ENCODE measurements at regions not wholly inside any gene's neighbourhood (a gene's known extent, or its start where the extent isn't known, plus 50 kb on each side); places are given as distances from the start of the nearest gene placed in this dataset.

DNA sequence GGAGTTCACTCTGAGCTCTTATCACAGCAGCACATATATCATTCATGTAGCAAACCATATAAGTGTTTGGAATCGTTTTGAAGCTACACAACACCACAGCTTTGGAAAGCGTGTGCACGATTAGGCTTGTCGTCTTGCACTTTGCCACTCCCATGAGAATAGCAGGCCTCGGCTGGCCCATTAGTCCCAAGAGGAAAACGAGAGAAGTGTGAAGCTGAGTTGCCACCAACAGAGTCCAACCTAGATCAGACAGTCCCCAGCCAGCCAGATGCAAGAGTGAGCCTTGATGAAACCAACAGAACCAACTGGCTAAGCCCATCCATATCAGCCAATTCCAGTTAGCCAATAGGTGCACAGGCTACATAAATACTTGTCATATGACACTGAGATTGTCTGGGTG, 238.4 kb downstream of the C1orf94 start:
- H3K36me3 Mint-ChIP-seq (ENCODE audit: insufficient read depth, unreplicated experiment) = peaks cover 6% of the 10 kb centered on the region

DNA sequence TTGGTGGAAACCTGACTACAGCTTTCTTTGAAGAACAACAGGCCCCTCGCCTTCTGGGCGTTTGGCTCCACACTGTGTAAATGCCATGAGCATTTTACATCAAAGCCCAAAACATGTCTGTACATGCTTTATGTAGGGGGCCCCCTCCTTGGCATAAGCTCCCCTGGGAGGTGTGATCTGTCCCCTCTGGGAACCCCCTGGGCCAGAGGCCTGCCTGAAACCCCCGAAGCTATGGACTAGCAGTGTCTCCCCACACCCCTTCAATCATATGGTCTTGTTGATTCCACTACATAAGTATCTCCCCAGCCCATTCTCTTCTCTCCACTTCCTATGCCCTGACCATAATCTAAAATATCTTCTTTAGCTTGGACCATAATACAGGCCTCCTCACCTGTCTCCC, 241.5 kb downstream of the C1orf94 start:
- no peaks in the 10 kb centered on the region for H3K4me1 Mint-ChIP-seq (ENCODE audit: insufficient read depth, unreplicated experiment)
- no peak for DNase-seq (ENCODE audit: unreplicated experiment)
- no peak overlapping the region for H3K27ac Mint-ChIP-seq (ENCODE audit: low read depth, unreplicated experiment)
- H3K9me3 Mint-ChIP-seq (ENCODE audit: unreplicated experiment) = peaks cover 27% of the 10 kb centered on the region
- peaks cover 4% of the 10 kb centered on the region for H3K36me3 Mint-ChIP-seq (ENCODE audit: insufficient read depth, unreplicated experiment)
- POLR2A ChIA-PET = no interaction called here
- CTCF ChIA-PET = no interaction called here
- intact Hi-C loops (cut with micrococcal nuclease) = no loop called here
- no peak overlapping the region for H3K4me3 Mint-ChIP-seq (ENCODE audit: unreplicated experiment)
- no peaks in the 10 kb centered on the region for H3K27me3 Mint-ChIP-seq (ENCODE audit: insufficient read depth, unreplicated experiment)
- TF ChIP-seq, protein P1, sequence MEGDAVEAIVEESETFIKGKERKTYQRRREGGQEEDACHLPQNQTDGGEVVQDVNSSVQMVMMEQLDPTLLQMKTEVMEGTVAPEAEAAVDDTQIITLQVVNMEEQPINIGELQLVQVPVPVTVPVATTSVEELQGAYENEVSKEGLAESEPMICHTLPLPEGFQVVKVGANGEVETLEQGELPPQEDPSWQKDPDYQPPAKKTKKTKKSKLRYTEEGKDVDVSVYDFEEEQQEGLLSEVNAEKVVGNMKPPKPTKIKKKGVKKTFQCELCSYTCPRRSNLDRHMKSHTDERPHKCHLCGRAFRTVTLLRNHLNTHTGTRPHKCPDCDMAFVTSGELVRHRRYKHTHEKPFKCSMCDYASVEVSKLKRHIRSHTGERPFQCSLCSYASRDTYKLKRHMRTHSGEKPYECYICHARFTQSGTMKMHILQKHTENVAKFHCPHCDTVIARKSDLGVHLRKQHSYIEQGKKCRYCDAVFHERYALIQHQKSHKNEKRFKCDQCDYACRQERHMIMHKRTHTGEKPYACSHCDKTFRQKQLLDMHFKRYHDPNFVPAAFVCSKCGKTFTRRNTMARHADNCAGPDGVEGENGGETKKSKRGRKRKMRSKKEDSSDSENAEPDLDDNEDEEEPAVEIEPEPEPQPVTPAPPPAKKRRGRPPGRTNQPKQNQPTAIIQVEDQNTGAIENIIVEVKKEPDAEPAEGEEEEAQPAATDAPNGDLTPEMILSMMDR (IDR thresholded peaks at IDR 0.05; ENCODE audit: unreplicated experiment) = no peak
- BruUV-seq (replicated peaks) = no TSS peak

More for the DNA sequence above, 238.4 kb downstream of the C1orf94 start:
- intact Hi-C loops (cut with micrococcal nuclease) = no loop called here
- no peak overlapping the region for H3K4me3 Mint-ChIP-seq (ENCODE audit: unreplicated experiment)
- CTCF ChIA-PET = interaction anchor here (0.6 to 1.0 kb wide), 2 partner anchors 12 to 18 kb away, joined by 4 to 7 read pairs; no protein-coding TSS in a partner anchor
- peaks cover 27% of the 10 kb centered on the region for H3K9me3 Mint-ChIP-seq (ENCODE audit: unreplicated experiment)
- no peaks in the 10 kb centered on the region for H3K27me3 Mint-ChIP-seq (ENCODE audit: insufficient read depth, unreplicated experiment)
- DNase-seq (ENCODE audit: unreplicated experiment) = no peak
- H3K4me1 Mint-ChIP-seq (ENCODE audit: insufficient read depth, unreplicated experiment) = no peaks in the 10 kb centered on the region
- TF ChIP-seq, protein P1 (IDR thresholded peaks at IDR 0.05; ENCODE audit: unreplicated experiment) = no peak
- no peak overlapping the region for H3K27ac Mint-ChIP-seq (ENCODE audit: low read depth, unreplicated experiment)
- POLR2A ChIA-PET = no interaction called here
- BruUV-seq (replicated peaks) = no TSS peak

DNA sequence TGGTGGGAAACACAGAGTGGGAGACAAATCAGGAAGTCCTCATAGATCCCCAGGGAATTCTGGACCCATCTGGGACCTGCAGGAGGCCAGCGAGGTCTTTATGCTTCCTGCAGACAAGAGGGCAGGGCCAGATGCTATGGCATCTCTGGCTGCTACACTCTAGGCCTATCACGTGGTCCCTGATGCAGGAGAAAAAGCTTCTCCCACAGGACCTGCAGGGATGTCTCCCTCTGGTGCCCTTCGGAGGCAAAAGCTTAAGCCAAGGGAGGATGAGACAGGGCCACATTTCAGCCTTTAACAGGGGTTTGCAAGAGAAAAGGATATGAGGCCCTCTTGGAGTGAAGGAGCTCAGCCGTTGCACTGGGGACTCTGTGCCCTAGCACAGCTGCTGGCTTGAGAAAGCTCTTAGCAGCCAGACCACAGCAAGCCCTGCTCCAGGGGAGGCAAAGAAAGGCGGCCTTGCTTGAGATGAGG, 243.0 kb downstream of the C1orf94 start:
- peaks cover 27% of the 10 kb centered on the region for H3K9me3 Mint-ChIP-seq (ENCODE audit: unreplicated experiment)
- H3K27ac Mint-ChIP-seq (ENCODE audit: low read depth, unreplicated experiment) = no peak overlapping the region
- ChIA-PET CTCF (interaction anchor here (1.1 to 1.3 kb wide), 2 partner anchors 9 to 307 kb away, joined by 3 to 4 read pairs; no protein-coding TSS in a partner anchor), POLR2A (no interaction called here)
- no peaks in the 10 kb centered on the region for H3K4me1 Mint-ChIP-seq (ENCODE audit: insufficient read depth, unreplicated experiment)
- no peak for DNase-seq (ENCODE audit: unreplicated experiment)
- no TSS peak for BruUV-seq (replicated peaks)
- H3K27me3 Mint-ChIP-seq (ENCODE audit: insufficient read depth, unreplicated experiment) = no peaks in the 10 kb centered on the region
- intact Hi-C loops (cut with micrococcal nuclease) = no loop called here
- H3K36me3 Mint-ChIP-seq (ENCODE audit: insufficient read depth, unreplicated experiment) = no peaks in the 10 kb centered on the region
- no peak overlapping the region for H3K4me3 Mint-ChIP-seq (ENCODE audit: unreplicated experiment)
- TF ChIP-seq, protein P1 (IDR thresholded peaks at IDR 0.05; ENCODE audit: unreplicated experiment) = no peak

DNA sequence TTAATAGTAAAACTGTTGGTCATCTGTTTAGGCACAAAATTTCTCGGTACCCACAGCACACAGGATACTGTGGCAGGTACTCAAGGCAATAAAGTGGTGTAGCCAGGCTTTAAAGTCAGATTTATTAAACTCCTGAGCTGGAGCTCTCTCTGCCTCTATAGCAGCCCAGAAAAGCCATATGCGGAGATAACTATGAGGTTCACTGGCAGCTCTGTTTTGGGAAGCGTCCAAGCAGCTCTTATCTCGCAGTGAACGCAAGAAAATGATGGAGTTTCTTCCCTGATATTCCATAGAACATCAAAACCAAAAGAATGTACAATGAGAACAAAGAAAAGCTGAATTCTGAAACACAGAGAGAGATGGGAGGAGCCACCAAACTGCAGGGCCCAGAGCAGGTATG, 248.3 kb downstream of the C1orf94 start:
- intact Hi-C loops (cut with micrococcal nuclease) = no loop called here
- H3K27ac Mint-ChIP-seq (ENCODE audit: low read depth, unreplicated experiment) = no peak overlapping the region

More for the DNA sequence above, 248.3 kb downstream of the C1orf94 start:
- no peak for DNase-seq (ENCODE audit: unreplicated experiment)
- ChIA-PET CTCF (interaction anchor here (0.7 kb wide), 1 partner anchor 96 kb away, joined by 3 read pairs; no protein-coding TSS in a partner anchor), POLR2A (no interaction called here)
- H3K4me3 Mint-ChIP-seq (ENCODE audit: unreplicated experiment) = no peak overlapping the region
- H3K9me3 Mint-ChIP-seq (ENCODE audit: unreplicated experiment) = peaks cover 16% of the 10 kb centered on the region
- H3K27me3 Mint-ChIP-seq (ENCODE audit: insufficient read depth, unreplicated experiment) = no peaks in the 10 kb centered on the region
- H3K36me3 Mint-ChIP-seq (ENCODE audit: insufficient read depth, unreplicated experiment) = no peaks in the 10 kb centered on the region
- no peaks in the 10 kb centered on the region for H3K4me1 Mint-ChIP-seq (ENCODE audit: insufficient read depth, unreplicated experiment)
- BruUV-seq (replicated peaks) = no TSS peak
- TF ChIP-seq, protein P1 (IDR thresholded peaks at IDR 0.05; ENCODE audit: unreplicated experiment) = no peak

Measured in MCF 10A (cell line).